ENCODE measurements at regions not wholly inside any gene's neighbourhood (a gene's known extent, or its start where the extent isn't known, plus 50 kb on each side); places are given as distances from the start of the nearest gene placed in this dataset.

GRCh38 chr5:123287881-123288280 lies 135.3 kb downstream of the CEP120 start:
- TF ChIP-seq, protein P1, sequence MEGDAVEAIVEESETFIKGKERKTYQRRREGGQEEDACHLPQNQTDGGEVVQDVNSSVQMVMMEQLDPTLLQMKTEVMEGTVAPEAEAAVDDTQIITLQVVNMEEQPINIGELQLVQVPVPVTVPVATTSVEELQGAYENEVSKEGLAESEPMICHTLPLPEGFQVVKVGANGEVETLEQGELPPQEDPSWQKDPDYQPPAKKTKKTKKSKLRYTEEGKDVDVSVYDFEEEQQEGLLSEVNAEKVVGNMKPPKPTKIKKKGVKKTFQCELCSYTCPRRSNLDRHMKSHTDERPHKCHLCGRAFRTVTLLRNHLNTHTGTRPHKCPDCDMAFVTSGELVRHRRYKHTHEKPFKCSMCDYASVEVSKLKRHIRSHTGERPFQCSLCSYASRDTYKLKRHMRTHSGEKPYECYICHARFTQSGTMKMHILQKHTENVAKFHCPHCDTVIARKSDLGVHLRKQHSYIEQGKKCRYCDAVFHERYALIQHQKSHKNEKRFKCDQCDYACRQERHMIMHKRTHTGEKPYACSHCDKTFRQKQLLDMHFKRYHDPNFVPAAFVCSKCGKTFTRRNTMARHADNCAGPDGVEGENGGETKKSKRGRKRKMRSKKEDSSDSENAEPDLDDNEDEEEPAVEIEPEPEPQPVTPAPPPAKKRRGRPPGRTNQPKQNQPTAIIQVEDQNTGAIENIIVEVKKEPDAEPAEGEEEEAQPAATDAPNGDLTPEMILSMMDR (IDR thresholded peaks at IDR 0.05; ENCODE audit: low read depth, low read length), result no peak
- TF ChIP-seq EZH2phosphoT487 (IDR thresholded peaks at IDR 0.05; ENCODE audit: low read depth), result no peak
